Adrenal gland (tissue), 5 donors: ENCODE measurements at regions not wholly inside any gene's neighbourhood (a gene's known extent, or its start where the extent isn't known, plus 50 kb on each side); places are given as distances from the start of the nearest gene placed in this dataset.

ENCODE experiments used
- POLR2A ChIP-seq, 2 donors: fragments of 450-650 bp; IDR thresholded peaks; one replicate each; pipeline ENCODE4 v1.6.1; 2017; ENCODE audit warnings: antibody characterized with exemption in 2 of 2, mild to moderate bottlenecking in 2 of 2, moderate library complexity in 1 of 2
- TF ChIP-seq, protein P1 (sequence below), 6 experiments: fragments of 450-650 bp in 4 of 6; fragments of 200-600 bp in 2 of 6; sonication (generic) in 1 of 6; IDR thresholded peaks; 1 replicate in 5 of 6; 2 replicates in 1 of 6; pipeline versions ENCODE4 v1.5.1 to v1.8.0; 2016 to 2021; ENCODE audit warnings: antibody characterized with exemption in 6 of 6, mild to moderate bottlenecking in 2 of 6, moderate library complexity in 1 of 6
- donor health status: DM: no; HTN: no; CAD: no.

DNA sequence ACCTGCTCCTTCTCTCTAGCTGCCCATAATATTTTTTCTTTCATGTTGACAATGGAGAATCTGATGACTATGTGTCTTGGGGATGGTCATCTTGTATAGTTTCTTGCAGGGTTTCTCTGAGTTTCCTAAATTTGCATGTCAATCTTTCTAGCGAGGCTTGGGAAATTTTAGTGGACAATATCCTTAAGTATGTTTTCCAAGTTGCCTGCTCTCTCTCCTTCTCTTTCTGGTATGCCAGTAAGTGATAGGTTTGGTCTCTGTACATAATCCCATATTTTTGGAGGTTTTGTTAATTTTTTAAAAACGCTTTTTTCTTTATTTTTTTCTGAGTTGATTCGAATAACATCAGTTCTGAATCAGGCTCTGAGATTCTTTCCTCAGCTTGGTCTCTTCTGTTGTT, 370.9 kb upstream of the LYPLAL1 start:
- TF ChIP-seq, protein P1, sequence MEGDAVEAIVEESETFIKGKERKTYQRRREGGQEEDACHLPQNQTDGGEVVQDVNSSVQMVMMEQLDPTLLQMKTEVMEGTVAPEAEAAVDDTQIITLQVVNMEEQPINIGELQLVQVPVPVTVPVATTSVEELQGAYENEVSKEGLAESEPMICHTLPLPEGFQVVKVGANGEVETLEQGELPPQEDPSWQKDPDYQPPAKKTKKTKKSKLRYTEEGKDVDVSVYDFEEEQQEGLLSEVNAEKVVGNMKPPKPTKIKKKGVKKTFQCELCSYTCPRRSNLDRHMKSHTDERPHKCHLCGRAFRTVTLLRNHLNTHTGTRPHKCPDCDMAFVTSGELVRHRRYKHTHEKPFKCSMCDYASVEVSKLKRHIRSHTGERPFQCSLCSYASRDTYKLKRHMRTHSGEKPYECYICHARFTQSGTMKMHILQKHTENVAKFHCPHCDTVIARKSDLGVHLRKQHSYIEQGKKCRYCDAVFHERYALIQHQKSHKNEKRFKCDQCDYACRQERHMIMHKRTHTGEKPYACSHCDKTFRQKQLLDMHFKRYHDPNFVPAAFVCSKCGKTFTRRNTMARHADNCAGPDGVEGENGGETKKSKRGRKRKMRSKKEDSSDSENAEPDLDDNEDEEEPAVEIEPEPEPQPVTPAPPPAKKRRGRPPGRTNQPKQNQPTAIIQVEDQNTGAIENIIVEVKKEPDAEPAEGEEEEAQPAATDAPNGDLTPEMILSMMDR (IDR thresholded peaks at IDR 0.05) = no peak
- no peak for TF ChIP-seq POLR2A (IDR thresholded peaks at IDR 0.05)
